HT-29 (cell line): ENCODE measurements at regions not wholly inside any gene's neighbourhood (a gene's known extent, or its start where the extent isn't known, plus 50 kb on each side); places are given as distances from the start of the nearest gene placed in this dataset.
"Not testable (repeated sequence)": the region's sequence is repeated elsewhere in the genome, so short reads cannot be mapped to it uniquely, and the experiment has no call there.

Experiments
- DNase-seq: peaks from one replicate; pipeline ENCODE4 v3.0.0-alpha.2; 2015; ENCODE audit warnings: low spot score

GRCh38 chr2:87511195-87511778, 236.6 kb upstream of the PLGLB2 start:
- DNase-seq = not testable (repeated sequence)

GRCh38 chr2:87512864-87513530, 234.9 kb upstream of the PLGLB2 start:
- not testable (repeated sequence) for DNase-seq

DNA sequence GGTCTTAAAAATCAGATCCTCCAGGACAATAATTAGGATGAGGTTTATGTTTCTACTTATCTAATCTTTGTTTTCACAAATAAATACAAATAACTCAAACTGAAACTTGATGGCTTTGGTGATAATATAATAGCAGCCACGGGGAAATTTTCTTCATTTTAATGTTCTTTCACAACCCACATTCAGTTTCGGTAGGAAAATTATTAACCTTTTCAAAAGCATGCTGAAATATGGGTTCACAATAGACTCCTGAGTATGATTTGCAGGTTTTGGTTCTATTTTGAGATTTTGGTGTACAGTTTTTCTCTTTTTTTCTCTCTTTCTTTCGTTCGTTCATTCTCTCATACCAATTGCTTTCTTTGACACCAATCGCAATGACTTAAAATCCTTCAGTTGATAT, 233.9 kb upstream of the PLGLB2 start:
- not testable (repeated sequence) for DNase-seq

- DNase-seq = not testable (repeated sequence)
Observed at GRCh38 chr2:87514515-87514914, 233.4 kb upstream of the PLGLB2 start.

- DNase-seq = not testable (repeated sequence)
Observed at GRCh38 chr2:87515226-87515625, 232.7 kb upstream of the PLGLB2 start.

- not testable (repeated sequence) for DNase-seq
Observed at GRCh38 chr2:87515875-87516274, 232.0 kb upstream of the PLGLB2 start.

GRCh38 chr2:87516369-87516967, 231.4 kb upstream of the PLGLB2 start:
- DNase-seq = not testable (repeated sequence)

- not testable (repeated sequence) for DNase-seq
Observed at GRCh38 chr2:87517438-87517837, 230.4 kb upstream of the PLGLB2 start.

DNA sequence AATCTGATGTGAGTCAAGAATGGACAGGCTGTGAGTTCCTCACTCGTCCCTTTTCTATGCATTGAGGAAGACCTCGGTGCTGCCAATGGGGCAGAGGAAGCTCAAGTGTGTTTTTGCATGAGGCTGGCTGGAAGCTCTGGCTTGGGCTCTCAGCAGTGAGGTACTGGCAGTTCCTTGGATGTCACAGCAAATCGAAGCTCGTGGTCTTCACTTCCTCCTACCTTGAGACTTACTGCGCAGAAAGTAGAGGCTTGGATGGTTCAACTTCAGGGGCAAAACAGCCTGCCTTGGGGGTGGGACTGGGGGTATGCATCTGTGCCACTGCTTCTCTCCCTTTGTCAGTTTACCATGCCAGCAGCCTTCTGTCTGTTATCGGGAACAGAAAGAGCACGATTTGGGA, 229.8 kb upstream of the PLGLB2 start:
- DNase-seq = not testable (repeated sequence)

DNA sequence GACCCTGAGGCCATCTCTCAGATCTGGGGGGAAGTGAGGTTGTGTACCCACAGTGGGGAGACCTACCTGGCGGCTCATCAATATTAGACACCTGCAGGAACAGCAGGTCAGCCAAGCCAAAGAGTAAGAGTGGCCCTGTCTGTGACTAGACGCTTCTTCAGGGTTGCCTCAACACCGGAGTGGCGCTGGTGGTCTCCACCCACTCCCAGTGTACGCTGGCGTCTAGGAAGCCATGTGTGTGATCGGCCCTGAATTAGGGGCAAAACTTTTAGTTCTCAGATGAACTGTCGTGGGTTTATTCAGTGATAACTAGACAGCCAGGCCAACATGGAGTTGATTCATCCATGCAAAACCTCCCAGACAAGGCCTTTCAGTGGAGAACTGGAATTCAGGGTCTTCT, 229.3 kb upstream of the PLGLB2 start:
- DNase-seq = not testable (repeated sequence)

GRCh38 chr2:87519158-87520011, 228.5 kb upstream of the PLGLB2 start:
- DNase-seq = not testable (repeated sequence)

DNA sequence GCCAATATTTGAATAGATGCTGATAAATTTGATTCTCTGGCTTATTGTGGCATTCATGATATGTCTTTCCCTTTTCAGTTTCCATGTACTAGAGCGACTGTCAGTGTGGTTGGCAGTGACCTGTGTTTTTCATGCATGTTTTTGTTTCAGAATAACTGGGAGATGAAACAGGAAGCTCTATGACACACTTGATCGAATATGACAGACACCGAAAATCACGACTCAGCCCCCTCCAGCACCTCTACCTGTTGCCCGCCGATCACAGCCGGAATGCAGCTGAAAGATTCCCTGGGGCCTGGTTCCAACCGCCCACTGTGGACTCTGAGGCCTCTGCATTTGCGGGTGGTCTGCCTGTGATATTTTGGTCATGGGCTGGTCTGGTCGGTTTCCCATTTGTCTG, 226.8 kb upstream of the PLGLB2 start:
- DNase-seq = not testable (repeated sequence)

- not testable (repeated sequence) for DNase-seq
Observed at GRCh38 chr2:87521489-87521888, 226.4 kb upstream of the PLGLB2 start.

DNA sequence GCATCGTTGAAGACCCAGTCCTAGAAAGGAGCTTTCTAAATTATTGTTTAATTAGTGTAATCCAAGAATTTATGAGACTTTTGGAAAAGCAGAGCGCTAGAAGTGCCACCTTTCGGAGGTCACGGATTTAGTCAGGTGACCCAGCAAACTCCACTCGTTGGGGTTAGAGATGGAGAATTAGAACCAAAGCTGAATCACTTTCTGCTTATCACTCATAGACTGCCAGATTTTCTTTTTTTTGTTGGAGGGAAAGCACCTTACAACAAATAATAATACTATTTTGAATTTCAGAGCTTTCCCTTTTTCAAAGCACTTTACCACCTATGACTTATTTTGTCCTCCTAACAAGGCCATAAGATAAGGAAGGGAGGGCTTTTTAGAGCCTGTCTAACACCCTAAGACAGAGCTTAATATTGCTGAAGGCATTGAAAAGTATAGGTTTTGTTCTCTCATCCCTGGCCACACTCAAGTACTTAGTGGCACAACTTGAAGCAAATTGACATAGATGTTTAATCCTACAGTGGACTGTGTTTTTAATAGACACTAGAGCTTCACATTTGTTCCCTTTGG, 223.2 kb upstream of the PLGLB2 start:
- DNase-seq = not testable (repeated sequence)

DNA sequence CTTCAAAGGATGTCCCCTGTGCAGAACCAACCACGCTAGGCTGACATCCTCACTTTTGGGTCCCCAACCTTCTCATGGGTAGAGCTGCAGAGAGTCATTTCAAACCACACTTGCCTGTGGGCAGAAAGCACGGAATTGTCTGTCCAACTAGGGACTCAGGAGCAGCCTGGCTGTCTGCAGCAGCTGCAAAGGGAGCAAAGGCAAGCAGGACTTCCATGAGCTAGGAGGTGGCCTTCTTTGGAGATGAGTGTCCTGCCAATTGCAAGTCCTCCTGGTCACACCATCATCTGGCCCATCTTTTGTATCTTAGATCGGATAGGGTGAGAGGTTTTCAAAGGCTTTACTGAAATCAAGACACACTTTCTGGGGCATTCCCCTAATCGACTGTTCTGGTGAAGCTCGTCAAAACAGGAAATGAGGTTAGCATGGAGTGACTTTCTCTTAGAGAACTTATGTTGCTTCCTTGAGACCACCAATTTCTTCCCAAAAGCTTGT, 222.3 kb upstream of the PLGLB2 start:
- DNase-seq = not testable (repeated sequence)

GRCh38 chr2:87526258-87526657, 221.6 kb upstream of the PLGLB2 start:
- DNase-seq = not testable (repeated sequence)

GRCh38 chr2:87531968-87532715, 215.7 kb upstream of the PLGLB2 start:
- not testable (repeated sequence) for DNase-seq

GRCh38 chr2:87533390-87534272, 214.3 kb upstream of the PLGLB2 start:
- not testable (repeated sequence) for DNase-seq

- DNase-seq = not testable (repeated sequence)
Observed at GRCh38 chr2:87534273-87534889, 213.5 kb upstream of the PLGLB2 start.
